ENCODE measurements at regions not wholly inside any gene's neighbourhood (a gene's known extent, or its start where the extent isn't known, plus 50 kb on each side); places are given as distances from the start of the nearest gene placed in this dataset.
A peak's percentile ranks its signal among the peaks of the same experiment; 100 is the strongest.
"Not testable (repeated sequence)": the region's sequence is repeated elsewhere in the genome, so short reads cannot be mapped to it uniquely, and the experiment has no call there.

DNA sequence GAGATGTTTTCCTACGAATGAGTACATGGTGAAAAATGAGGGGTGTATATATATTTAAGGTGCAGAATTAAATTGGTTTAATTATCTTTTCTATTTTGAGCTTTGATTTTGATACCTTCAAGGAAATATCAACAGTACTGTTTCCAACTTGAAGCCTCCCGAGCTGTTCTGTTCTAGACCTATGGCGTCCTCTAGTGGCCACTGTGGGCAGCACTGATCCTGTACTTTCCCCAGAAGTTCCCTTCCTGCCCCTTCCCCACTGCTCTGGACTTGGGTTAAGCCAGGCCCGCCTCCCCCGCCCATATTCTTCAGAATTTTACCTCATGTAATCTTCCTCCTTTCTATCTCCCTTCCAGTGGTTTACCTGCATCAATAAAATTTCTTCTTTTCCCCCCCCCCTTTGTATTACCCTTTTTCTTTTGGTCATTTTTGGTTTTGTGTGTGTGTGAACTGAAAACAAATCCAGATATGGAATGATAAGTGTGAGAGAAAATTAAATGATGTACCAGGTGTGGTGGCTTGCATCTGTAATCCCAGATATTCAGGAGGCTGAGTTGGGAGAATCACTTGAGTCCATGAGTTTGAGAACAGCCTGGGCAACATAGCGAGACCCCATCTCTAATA lies 1643.5 kb downstream of the TP53TG3F start:
- DNase-seq, result peak in 1 of 2 experiments; percentile 8

DNA sequence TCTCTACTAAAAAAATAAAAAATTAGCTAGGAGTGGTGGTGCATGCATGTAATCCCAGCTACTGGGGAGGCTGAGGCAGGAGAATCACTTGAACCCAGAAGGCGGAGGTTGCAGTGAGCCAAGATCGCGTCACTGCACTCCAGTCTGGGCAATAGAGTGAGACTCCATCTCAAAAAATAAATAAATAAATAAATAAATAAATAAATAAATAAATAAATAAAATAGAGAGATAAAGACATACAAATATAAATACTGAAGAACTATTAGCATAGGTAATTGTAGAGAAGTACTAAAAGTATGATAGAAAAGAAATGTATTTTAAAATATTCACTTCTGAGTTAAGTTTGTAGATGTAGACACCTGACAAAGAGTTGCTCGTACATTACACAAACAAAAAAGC lies 1652.4 kb downstream of the TP53TG3F start:
- not testable (repeated sequence) for DNase-seq

DNA sequence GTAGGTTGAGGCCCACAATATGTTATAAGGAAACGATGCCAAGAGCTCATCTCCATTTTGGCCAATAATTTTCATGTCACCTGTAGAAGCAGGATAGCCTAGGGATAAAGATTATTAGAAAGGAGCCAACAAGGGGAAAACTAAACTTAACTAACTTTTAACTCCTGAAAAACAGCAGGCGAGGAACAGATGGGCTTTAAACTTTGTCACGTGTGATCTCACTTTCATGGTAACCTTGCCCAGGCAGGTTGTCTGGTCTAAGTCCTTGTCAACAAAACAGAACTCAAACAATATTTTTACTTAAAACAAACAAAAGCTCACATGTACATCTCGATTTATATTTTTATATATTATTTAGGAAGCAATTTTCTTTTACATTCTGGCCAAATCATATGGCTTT lies 1672.0 kb downstream of the TP53TG3F start:
- no peak for DNase-seq

DNA sequence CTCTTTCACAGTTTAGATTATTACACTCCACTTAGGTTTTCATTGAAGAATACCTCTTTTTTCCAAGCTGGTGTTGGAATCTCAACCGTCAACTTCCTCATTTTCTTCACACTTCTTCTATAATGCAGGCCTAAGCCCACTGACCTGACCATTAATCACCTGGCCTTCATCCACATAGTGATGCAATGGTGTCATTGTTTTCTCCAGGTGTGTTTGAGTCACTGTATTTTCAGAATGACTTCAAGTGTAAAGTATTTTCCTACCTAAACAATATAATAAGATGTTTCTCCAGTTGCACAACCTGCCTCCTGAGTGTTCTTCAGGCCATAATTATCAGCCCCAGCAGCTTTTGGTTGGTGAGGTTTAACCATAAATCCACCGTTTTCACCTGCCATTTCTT lies 1675.1 kb downstream of the TP53TG3F start:
- DNase-seq, result no peak

DNA sequence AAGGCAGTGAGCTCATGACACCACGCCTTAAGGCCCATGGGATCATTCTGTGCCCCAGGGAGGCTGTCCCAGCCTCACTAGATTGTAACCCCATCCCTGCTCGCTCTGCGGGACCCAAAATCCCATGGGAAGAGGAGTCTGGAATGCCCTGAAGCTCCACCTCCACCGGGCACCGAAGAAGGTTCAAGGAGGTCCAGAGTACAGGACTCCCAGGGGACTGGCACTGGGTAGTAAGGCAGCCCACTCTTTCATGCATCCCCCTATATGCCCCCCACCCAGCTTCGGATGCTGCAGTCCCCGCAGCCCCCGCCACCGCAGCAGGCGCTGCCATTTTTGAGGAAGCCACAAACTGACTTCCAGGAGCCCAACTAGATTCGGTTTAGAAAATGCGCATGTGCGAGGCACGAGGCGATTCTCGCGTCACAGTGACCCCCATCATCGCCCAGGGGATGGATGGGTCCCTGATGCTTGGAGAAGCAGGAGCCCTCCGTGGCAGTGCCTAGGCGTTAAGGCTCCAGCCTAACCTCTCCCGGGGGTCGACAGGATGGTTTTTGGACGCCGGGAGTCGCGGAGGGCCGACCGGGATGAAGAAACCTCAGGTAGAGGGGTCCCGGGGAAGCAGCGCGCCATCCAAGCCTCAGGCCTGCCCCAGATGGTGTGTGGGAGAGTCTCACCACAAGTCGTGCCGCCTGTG lies 1681.0 kb downstream of the TP53TG3F start:
- DNase-seq, result no peak

DNA sequence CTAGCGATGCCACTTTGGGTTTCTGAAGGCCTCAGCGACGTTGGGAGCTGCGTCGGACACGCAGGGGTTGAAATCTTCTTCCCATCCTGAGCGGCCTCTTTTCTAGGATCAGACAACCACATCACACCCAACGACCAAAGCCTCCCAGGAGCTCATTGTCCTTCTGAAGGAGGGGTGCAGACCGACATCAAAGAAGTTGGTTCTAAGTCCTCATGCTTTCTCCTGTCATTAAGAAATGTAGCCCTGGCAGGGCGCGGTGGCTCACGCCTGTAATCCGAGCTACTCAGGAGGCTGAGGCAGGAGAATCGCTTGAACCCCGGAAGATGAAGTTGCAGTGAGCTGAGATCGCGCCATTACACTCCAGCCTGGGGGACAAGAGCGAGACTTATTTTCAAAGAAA lies 1681.9 kb downstream of the TP53TG3F start:
- no peak for DNase-seq

DNA sequence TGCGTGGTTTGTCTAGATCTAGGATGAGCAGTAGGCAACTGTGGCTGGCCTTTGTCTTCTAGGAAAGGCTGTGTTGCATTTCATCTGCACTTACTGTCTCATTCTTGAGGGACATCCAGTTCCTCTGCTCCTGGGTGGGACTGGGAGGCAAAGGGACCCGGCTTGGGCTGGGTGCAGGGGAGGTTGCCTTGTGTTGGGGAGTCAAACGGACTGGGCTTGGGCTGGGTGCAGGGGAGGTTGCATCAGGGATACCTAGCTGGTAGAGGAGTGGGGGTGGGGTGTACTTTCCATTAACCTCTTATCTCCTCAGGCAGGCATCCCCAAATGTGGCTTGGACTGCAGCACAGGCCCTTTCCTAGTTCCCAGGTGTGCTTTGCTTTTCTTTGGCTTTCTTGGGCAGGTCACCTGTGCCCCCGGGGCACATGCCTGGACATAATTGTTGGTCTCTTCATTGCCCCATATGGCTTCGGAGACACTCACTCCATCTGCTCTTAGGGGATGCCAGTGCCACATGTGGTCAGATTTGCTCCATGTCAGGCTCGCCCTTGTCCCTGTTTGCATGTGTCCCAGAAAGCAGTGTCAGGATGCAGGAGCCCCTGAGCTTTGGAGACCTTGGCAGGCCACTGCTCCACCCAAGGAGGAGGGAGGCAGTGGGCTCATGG lies 1682.9 kb downstream of the TP53TG3F start:
- DNase-seq, result no peak

DNA sequence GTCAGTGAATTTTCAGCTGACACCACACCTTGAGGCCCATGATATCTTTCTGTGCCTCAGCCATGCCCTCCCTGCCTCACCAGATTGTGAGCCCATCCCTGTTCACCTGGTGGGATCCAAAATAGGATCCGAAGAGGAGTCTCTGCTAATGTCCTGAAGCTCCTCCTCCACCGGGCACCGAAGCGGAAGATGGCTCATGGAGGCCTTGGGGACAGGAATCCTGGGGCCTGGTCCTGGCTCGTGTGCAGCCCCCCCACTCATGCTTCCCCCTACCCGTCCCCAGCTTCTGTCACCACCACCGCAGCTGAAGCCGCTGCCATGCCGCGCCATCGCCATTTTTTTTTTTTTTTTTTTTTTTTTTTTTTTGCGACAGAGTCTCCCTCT lies 1683.4 kb downstream of the TP53TG3F start:
- no peak for DNase-seq

DNA sequence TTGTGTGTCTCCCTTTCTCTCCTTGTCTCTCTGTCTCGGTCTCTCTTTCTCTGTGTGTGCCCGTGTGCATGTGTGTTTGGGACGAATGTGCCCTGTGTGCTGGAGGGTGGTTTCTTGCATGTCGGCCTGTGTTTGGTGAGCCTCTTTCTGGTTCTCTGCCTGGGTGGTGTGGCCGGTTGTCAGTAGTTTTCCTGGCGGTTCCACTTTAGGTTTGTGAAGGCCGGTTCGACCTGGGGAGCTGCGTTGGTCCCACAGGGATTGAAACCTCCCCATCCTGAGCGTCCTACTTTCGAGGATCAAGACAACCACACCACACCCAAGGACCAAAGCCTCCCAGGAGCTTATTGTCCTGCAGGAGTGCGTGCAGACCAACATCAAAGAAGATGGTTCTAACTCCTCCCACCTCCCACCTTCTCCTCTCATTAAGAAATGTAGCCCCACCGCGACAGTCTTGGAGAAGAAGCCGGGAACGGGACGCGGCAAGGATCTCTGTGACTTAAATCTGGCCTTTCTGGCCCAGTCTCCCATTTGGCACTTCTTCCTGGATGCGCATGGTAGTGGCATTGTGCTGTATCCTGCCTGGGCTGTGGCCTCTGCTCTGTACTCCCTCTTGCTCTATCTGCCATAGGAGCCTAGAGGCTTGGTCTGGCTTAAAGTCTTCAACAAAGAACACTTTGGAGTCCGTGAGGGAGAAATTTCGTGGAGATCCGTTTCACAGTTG lies 1685.0 kb downstream of the TP53TG3F start:
- DNase-seq, result no peak

DNA sequence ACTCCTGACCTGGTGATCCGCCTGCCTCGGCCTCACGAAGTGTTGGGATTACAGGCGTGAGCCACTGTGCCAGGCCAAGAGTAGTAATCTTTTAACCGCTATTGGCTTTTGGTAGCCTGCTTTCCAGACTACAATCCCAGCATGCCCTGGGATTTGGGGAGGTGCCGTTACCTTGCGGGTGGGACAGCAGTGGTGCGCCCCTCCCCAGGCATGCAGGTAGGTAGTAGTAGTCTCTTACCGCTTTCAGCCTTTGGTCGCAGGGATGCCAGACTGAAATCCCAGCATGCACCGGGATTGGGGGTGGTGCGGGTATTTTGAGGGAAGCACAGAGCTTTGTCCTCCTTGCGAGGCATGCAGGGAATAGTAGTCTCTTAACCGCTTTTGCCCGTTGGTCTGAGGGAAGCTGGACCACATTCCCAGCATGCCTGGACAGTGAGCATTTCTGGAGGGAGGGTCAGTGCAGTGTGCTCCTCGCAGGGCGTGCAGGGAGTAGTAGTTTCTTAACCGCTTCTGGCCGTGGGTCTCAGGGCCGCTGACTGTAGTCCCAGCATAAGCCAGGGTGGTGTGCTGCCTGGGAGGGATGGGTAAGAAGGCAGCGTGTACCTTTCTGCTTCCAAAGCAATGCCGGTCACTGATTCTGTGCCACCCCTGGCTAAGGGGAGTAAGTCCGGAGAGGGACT lies 1686.8 kb downstream of the TP53TG3F start:
- no peak for DNase-seq

DNA sequence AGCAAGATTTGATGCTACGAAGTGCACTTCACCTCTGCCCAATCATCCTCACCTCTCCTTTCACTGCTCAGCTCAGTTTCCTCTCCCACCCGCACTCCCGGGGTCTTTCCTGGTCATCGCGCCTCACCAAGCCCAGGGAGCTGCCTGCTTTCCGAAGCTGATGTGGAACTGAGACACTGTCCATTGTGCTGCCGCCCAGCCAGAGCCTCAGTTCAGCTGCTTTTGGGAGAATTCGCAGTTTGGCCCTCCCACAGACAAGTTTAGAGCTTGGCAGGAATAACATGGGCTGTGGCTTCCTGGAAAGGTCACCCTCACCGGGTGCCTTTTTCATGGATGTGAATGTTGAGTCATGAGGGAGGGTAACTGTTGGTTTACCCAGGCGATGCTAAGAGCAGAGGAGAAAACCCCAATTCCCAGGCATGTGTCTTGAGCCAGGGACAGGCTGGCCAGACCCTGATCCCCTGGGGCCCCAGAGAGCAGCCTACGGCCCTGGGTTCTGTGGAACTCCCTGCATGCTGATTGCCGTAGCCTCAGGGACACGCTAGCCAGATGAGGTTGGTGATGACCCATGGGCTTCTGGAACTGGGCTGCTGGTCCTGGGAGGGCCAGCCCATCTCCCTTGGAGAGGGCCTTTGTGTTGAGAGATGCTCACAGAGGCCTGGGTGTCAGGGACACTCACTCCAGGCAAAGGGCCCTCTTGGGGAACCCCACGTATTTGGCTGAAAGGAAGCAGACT lies 1687.5 kb downstream of the TP53TG3F start:
- DNase-seq, result no peak

DNA sequence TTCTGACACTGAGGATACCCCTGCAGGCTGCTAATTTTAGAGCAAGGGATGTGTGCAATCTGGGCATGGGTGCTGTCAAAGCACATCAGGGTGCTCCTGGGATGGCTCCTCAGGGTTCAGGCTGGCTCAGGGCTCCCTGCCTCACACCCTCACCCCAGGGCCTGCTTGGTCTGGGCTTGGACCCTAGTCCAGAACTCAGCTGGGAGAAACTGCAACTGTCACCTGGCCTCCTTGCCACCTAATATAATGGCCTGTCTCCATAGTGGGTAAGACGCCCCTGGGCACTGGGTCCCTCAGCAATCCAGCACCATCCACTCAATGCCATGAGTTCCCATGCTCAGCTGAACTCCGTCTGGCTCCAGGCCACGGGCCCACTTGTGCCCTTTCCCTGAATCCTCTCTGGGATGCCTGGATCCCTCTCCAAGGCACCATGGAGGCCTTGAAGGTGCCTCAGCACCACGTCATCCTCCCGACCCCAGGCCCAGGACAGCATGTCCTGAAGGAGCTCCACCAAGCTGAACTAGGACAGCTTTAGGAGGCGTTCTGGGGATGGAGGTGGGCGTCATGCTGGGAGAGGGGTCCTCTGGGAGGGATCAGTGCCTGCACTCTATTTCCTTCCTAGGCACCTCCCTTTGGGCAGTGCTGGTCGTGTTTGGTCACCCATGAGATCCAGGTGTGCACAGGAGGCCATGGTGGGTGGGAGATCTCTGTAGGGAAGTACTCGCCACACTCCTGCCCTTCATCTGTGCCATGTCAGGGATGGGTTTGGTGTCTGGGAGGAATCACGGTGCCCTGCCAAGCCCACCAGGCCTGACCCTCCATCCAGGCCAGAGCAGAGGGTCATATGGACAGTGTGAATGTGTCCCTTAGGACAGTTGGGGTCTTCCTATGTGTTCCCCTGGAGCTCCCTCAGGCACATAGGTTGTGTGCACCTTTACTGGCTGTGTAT lies 1688.4 kb downstream of the TP53TG3F start:
- DNase-seq, result no peak

DNA sequence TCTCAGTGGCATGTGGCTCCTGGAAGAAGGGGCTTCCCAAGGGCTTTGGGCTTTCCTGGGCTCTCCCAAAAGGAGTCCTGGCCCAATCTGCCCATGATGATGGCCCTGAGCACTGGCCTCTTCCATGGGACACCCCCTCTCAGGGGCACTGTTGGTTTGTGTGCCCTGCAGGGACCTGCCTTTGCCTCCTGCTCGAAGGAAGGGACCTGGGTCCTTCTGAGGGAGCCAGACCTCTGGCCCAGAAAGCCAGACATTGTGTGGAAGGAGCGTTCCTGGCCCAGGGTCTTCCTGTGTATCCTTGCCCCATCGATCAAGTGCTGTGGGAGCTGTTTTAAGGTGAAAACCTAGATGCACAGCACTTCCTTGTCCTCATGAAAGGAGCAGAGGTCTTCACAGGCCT lies 1689.3 kb downstream of the TP53TG3F start:
- DNase-seq, result no peak

DNA sequence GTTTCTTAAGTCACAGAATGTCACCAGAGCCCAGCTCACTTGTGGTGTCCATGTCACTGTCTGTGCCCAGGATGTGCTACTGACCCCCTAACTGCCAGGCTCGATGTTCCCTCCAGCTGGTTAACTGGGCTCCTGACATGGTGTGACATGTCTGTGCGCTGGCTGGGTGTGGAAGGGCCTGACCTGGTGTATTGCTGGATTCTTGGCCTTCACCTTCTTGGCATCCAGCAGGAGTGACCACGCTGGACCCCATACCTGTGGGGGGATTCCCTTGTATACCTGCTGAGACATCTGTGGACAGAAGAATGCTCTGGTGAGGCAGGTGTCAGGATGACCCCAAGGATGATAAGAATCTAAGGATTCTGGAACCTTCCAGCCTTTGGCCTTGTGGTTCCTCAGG lies 1690.1 kb downstream of the TP53TG3F start:
- DNase-seq, result no peak

DNA sequence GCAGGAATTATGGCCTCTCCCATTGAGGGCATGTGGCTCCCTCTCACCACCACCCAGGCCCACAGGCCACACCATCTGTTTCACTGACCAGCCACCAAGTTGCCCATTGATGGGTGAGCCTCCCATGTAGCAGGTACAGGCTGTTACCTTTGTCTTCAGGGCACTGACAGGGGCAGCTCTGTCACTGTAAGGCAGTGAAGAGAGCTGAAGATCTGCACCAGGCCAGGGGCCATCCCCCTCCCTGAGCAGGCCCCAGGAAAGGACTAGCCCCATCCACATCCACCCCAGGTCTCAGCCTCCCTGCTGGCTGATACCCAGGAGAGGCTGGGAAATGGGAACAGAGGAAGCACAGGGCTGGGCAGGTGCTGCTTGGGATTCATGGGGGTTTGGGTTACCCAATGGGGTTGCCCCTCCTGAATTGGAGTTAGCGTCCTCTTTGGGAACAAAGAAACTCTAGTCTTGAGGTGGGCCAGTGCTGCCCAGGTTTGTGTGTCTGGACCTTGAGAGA lies 1691.4 kb downstream of the TP53TG3F start:
- no peak for DNase-seq

DNA sequence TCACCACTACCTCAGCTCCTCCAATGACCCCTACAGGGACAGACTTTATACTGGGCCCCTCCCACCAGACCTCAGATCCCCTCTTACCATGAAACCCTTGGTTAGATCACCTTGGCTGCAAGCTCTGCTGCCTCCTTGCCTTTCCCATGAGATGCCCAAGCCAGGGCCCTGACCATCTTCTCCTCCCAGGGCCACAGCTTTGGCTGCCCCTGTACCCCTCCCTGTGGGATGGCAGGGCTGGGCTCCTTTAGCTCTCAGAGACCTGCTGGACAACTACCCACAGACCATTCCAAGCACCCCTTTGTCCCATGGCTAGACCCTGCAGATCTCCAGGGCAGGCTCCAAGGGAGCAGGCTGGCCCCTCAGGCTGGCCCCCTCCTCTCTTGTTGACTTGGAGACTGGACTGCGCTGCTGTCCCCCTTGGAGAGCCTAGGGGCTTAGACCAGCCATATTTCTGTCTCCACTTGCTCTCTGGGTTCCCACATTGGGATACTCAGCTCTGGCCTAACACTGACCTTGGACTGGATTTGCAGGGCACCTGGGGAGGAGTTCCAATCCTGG lies 1692.7 kb downstream of the TP53TG3F start:
- DNase-seq, result no peak

DNA sequence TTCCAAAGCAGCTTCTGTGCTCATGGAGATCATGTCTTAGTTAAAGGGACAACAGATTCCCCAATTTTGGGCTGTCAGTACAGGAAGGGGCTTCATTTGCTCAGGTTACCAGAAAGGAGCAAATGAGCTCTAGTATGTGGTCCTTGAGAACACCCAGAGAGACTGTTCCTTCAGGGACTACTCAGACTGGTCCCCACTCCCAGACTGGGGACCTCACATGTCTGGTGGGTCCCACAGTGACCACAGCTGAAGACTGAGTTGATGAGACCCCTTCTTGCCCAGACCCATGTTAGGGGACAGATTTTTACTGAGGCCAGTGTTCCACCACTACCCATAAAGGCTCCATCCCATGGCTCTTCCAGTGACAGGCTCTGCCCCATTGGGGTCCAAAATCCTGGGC lies 1695.2 kb downstream of the TP53TG3F start:
- DNase-seq, result no peak

DNA sequence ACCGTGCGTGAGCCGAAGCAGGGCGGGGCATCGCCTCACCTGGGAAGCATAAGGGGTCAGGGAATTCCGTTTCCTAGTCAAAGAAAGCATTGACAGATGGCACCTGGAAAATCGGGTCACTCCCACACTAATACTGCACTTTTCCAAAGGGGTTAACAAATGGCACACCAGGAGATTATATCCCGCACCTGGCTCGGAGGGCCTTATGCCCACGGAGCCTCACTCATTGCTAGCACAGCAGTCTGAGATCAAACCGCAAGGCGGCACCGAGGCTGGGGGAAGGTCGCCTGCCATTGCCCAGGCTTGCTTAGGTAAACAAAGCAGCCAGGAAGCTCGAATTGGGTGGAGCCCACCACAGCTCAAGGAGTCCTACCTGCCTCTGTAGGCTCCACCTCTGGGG lies 1698.1 kb downstream of the TP53TG3F start:
- DNase-seq, result not testable (repeated sequence)

DNA sequence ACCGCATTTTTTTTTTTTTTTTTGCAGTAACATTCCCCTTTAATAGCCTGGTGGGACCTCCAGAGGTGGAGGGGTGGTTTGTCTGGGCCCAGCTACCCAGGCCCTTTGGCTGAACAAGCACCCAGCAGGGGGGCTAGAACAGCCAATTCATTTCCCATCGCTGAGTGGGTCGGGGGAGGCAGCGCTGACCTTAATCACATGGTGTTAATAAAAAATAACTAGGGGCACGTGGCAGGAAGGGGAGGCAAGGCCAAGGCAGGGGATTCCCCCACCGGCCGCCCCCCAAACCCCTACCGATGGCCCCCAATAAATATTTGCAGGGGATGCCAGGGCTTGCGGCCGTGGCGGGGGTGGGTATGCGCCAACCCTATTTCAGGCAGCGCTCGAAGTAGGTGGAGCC lies 1709.9 kb downstream of the TP53TG3F start:
- not testable (repeated sequence) for DNase-seq

DNA sequence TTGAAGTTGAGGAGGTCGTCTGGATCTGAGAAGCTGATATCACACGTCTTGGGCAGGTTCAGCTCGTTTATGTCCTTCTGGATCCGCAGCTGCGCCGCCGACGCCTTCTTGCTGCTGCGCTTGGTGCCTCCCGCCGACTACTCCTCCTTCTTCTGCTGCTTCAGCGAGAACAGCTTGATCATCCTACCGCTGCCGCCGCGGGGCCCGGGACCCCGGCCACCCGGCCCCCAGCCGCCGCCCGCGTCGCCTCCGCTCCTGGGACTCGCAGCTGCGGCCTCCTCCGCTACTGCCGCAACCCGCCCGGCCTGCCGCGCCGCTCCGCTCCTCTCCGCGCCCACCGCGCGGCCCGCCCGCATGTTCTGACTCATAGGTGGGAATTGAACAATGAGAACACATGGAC lies 1710.6 kb downstream of the TP53TG3F start:
- not testable (repeated sequence) for DNase-seq

DNA sequence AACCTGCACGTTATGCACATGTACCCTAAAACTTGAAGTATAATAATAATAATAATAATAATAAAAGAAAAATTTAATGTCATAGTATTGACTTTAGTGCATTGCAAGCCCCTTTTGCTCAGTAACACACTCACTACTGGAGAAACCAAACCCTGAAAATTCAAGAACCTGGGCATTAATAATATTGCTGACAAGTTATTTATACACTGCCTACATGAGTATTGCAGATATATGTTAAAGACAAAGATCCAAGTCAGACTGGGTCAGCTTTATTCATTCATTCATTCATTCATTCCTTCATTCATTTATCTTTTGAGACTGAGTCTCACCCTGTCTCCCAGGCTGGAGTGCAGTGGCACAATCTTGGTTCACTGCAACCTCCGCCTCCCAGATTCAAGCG lies 1711.2 kb downstream of the TP53TG3F start:
- no peak for DNase-seq
